ENCODE measurements at regions not wholly inside any gene's neighbourhood (a gene's known extent, or its start where the extent isn't known, plus 50 kb on each side); places are given as distances from the start of the nearest gene placed in this dataset.

DNA sequence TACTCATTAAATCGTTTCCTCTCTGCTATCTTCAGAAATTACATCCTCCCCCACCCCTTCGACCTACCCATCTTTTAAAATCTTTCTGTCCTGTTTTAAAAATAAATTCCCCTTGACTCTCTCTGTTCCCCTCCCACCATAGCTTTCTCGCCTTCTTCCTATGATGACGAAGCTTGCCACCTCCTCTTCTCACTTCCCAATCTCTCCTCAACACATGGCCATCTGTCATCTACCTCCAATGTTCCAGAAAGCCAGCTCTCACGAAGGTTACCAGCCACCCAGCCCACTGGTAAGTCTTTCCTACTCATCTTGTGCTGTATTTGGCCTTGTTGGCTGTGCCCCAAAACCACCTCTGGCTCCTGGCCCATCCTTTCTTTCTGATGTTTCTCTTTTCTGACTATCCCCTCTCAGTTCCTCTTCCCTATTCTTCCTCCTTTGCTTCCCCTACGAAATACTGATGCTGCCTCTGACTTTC is 346.3 kb downstream of the ENC1 start:
- DNase-seq (ENCODE audit: low read depth) = no peak
- Histone ChIP-seq H3K4me3 (ENCODE audit: low read depth, low read length) (no peak overlapping the region), H3K36me3 (ENCODE audit: control insufficient read depth, insufficient read depth, low read length) (no peaks in the 10 kb centered on the region), H3K27me3 (ENCODE audit: control insufficient read depth, insufficient read depth, low read length) (no peaks in the 10 kb centered on the region)
- no peak for TF ChIP-seq CTCF (IDR thresholded peaks at IDR 0.05; ENCODE audit: insufficient read depth, low read length, poor library complexity, severe bottlenecking)

DNA sequence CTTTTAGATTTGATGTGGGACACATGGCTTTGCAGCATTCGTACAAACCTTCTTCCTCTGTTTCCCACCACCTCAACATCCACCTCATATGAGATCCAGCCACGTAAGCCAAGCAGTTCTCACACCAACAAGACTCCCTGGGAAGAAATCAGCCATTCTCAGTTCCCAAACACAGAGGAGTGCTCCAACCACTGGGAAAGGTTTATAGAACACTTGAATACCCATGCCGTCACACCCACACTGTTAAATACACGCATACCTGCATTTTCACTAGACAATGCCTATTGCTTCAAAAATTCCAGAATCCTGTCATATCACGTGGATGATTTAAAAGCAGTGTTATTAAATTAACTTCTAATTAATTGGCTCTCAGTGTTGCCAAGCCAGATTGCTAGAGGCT is 347.3 kb downstream of the ENC1 start:
- TF ChIP-seq CTCF (IDR thresholded peaks at IDR 0.05; ENCODE audit: insufficient read depth, low read length, poor library complexity, severe bottlenecking) = no peak
- no peak overlapping the region for H3K4me3 ChIP-seq (ENCODE audit: low read depth, low read length)
- DNase-seq (ENCODE audit: low read depth) = no peak
- H3K27me3 ChIP-seq (ENCODE audit: control insufficient read depth, insufficient read depth, low read length) = no peaks in the 10 kb centered on the region
- no peaks in the 10 kb centered on the region for H3K36me3 ChIP-seq (ENCODE audit: control insufficient read depth, insufficient read depth, low read length)

- DNase-seq (ENCODE audit: low read depth) = no peak
These were observed 349.8 kb downstream of the ENC1 start for GRCh38 chr5:74290634-74291241.

GRCh38 chr5:74289691-74290090 is 350.8 kb downstream of the ENC1 start:
- Histone ChIP-seq H3K27me3 (ENCODE audit: control insufficient read depth, insufficient read depth, low read length) (no peaks in the 10 kb centered on the region), H3K4me3 (ENCODE audit: low read depth, low read length) (no peak overlapping the region), H3K36me3 (ENCODE audit: control insufficient read depth, insufficient read depth, low read length) (no peaks in the 10 kb centered on the region)
- DNase-seq (ENCODE audit: low read depth) = no peak
- TF ChIP-seq CTCF (IDR thresholded peaks at IDR 0.05; ENCODE audit: insufficient read depth, low read length, poor library complexity, severe bottlenecking) = no peak

More at GRCh38 chr5:74290634-74291241, 349.8 kb downstream of the ENC1 start:
- no peaks in the 10 kb centered on the region for H3K36me3 ChIP-seq (ENCODE audit: control insufficient read depth, insufficient read depth, low read length)
- no peaks in the 10 kb centered on the region for H3K27me3 ChIP-seq (ENCODE audit: control insufficient read depth, insufficient read depth, low read length)
- TF ChIP-seq CTCF (IDR thresholded peaks at IDR 0.05; ENCODE audit: insufficient read depth, low read length, poor library complexity, severe bottlenecking) = no peak
- no peak overlapping the region for H3K4me3 ChIP-seq (ENCODE audit: low read depth, low read length)

GRCh38 chr5:74289238-74289637 is 351.3 kb downstream of the ENC1 start:
- Histone ChIP-seq H3K4me3 (ENCODE audit: low read depth, low read length) (no peak overlapping the region), H3K27me3 (ENCODE audit: control insufficient read depth, insufficient read depth, low read length) (no peaks in the 10 kb centered on the region), H3K36me3 (ENCODE audit: control insufficient read depth, insufficient read depth, low read length) (no peaks in the 10 kb centered on the region)
- no peak for TF ChIP-seq CTCF (IDR thresholded peaks at IDR 0.05; ENCODE audit: insufficient read depth, low read length, poor library complexity, severe bottlenecking)
- DNase-seq (ENCODE audit: low read depth) = no peak
